H9 (cell line): ENCODE measurements at regions not wholly inside any gene's neighbourhood (a gene's known extent, or its start where the extent isn't known, plus 50 kb on each side); places are given as distances from the start of the nearest gene placed in this dataset.

Experiments used
- DNase-seq: peaks from one replicate; pipeline ENCODE4 v3.0.0-alpha.2; 2017
- H2AFZ ChIP-seq: one replicate; pipeline ENCODE4 v1.6.1; 2013; ENCODE audit warnings: mild to moderate bottlenecking, low read length, control low read depth, moderate library complexity
- H2AK5ac ChIP-seq: 2 replicates; pipeline ENCODE4 v1.6.1; 2013; ENCODE audit warnings: low read length, control low read depth, mixed read lengths; ENCODE audit not compliant: insufficient read length
- H2BK120ac ChIP-seq: one replicate; pipeline ENCODE4 v1.6.1; 2013; ENCODE audit warnings: low read depth, mild to moderate bottlenecking, low read length, control low read depth, inconsistent platforms; ENCODE audit not compliant: poor library complexity, severe bottlenecking
- H2BK12ac ChIP-seq: 2 replicates; pipeline ENCODE4 v1.6.1; 2013; ENCODE audit warnings: low read length, control low read depth, mixed read lengths, low read depth; ENCODE audit not compliant: insufficient read length
- H2BK15ac ChIP-seq: 2 replicates; pipeline ENCODE4 v1.6.1; 2013; ENCODE audit warnings: low read depth, low read length, control low read depth
- H2BK20ac ChIP-seq: one replicate; pipeline ENCODE4 v1.6.1; 2013; ENCODE audit warnings: low read depth, mild to moderate bottlenecking, low read length, control low read depth, inconsistent platforms; ENCODE audit not compliant: poor library complexity, severe bottlenecking
- H2BK5ac ChIP-seq: 2 replicates; pipeline ENCODE4 v1.6.1; 2013; ENCODE audit warnings: low read length, control low read depth, mixed read lengths; ENCODE audit not compliant: insufficient read length
- H3K14ac ChIP-seq: 2 replicates; pipeline ENCODE4 v1.6.1; 2013; ENCODE audit warnings: low read length, control low read depth; ENCODE audit not compliant: insufficient read depth
- H3K18ac ChIP-seq: 2 replicates; pipeline ENCODE4 v1.6.1; 2013; ENCODE audit warnings: low read depth, mild to moderate bottlenecking, mixed read lengths, low read length, control low read depth; ENCODE audit not compliant: insufficient read length
- H3K23ac ChIP-seq: 2 replicates; pipeline ENCODE4 v1.6.1; 2013; ENCODE audit warnings: low read length, control low read depth, mixed read lengths, low read depth; ENCODE audit not compliant: insufficient read length
- H3K23me2 ChIP-seq: 2 replicates; pipeline ENCODE4 v1.6.1; 2013; ENCODE audit warnings: low read depth, mild to moderate bottlenecking, mixed read lengths, low read length, control low read depth; ENCODE audit not compliant: insufficient read length, poor library complexity, severe bottlenecking
- H3K27ac ChIP-seq: 2 replicates; pipeline ENCODE4 v1.5.1; 2013; ENCODE audit warnings: low read length, control low read depth, mixed read lengths, low read depth; ENCODE audit not compliant: insufficient read length
- H3K27me3 ChIP-seq: 2 replicates; pipeline ENCODE4 v1.6.1; 2013; ENCODE audit warnings: low read length, control low read depth, inconsistent platforms; ENCODE audit not compliant: insufficient read depth
- H3K4ac ChIP-seq: 2 replicates; pipeline ENCODE4 v1.6.1; 2013; ENCODE audit warnings: low read depth, mild to moderate bottlenecking, control low read depth, inconsistent platforms, low read length, moderate library complexity
- H3K4me1 ChIP-seq: 2 replicates; pipeline ENCODE4 v1.6.1; 2013; ENCODE audit warnings: low read length, control low read depth, inconsistent platforms; ENCODE audit not compliant: insufficient read depth
- H3K4me2 ChIP-seq: 2 replicates; pipeline ENCODE4 v1.6.1; 2013; ENCODE audit warnings: low read length, control low read depth, mixed read lengths; ENCODE audit not compliant: insufficient read length, insufficient read depth
- H3K56ac ChIP-seq: 2 replicates; pipeline ENCODE4 v1.6.1; 2013; ENCODE audit warnings: low read depth, mild to moderate bottlenecking, mixed read lengths, low read length, control low read depth; ENCODE audit not compliant: insufficient read length
- H3K79me1 ChIP-seq: 2 replicates; pipeline ENCODE4 v1.6.1; 2013; ENCODE audit warnings: low read depth, mild to moderate bottlenecking, moderate library complexity, low read length, control low read depth, inconsistent platforms; ENCODE audit not compliant: insufficient read depth, poor library complexity, severe bottlenecking
- H3K79me2 ChIP-seq: 2 replicates; pipeline ENCODE4 v1.6.1; 2013; ENCODE audit warnings: low read length, control low read depth, inconsistent platforms; ENCODE audit not compliant: insufficient read depth
- H3K9ac ChIP-seq: 2 replicates; pipeline ENCODE4 v1.6.1; 2013; ENCODE audit warnings: low read length, control low read depth, mixed read lengths; ENCODE audit not compliant: insufficient read length; ENCODE audit errors: extremely low read depth
- H3K9me3 ChIP-seq: one replicate; pipeline ENCODE4 v1.6.1; 2013; ENCODE audit warnings: low read depth, low read length, inconsistent platforms; ENCODE audit not compliant: control insufficient read depth
- H3T11ph ChIP-seq: one replicate; pipeline ENCODE4 v1.6.1; 2013; ENCODE audit warnings: mild to moderate bottlenecking, low read length, control low read depth, inconsistent platforms
- H4K20me1 ChIP-seq: one replicate; pipeline ENCODE4 v1.6.1; 2013; ENCODE audit not compliant: control insufficient read depth, insufficient read length, insufficient read depth
- H4K5ac ChIP-seq: 2 replicates; pipeline ENCODE4 v1.6.1; 2013; ENCODE audit warnings: low read depth, mild to moderate bottlenecking, mixed read lengths, low read length, control low read depth; ENCODE audit not compliant: insufficient read length
- H4K8ac ChIP-seq: replicated peaks from 2 replicates; pipeline ENCODE4 v1.6.1; 2013; ENCODE audit warnings: low read length, control low read depth, mixed read lengths, low read depth; ENCODE audit not compliant: insufficient read length
- H4K91ac ChIP-seq: 2 replicates; pipeline ENCODE4 v1.6.1; 2013; ENCODE audit warnings: low read depth, mild to moderate bottlenecking, moderate library complexity, mixed read lengths, low read length, control low read depth; ENCODE audit not compliant: insufficient read length
- H3K27ac Mint-ChIP-seq, 3 experiments: 2 replicates in 2 of 3; 3 replicates in 1 of 3; pipeline ENCODE4 v1.8.0; 2020 to 2021; ENCODE audit warnings: mixed read lengths in 3 of 3, mild to moderate bottlenecking in 1 of 3, moderate library complexity in 1 of 3
- H3K27me3 Mint-ChIP-seq: 2 replicates; pipeline ENCODE4 v1.8.0; 2021; ENCODE audit warnings: low read depth, mild to moderate bottlenecking, moderate library complexity, mixed read lengths
- H3K36me3 Mint-ChIP-seq, 3 experiments: 2 replicates in 2 of 3; 3 replicates in 1 of 3; pipeline ENCODE4 v1.8.0; 2020 to 2021; ENCODE audit warnings: low read depth in 3 of 3, mixed read lengths in 3 of 3; ENCODE audit not compliant: insufficient read depth in 1 of 3
- H3K4me1 Mint-ChIP-seq, 2 experiments: 2 replicates each; pipeline ENCODE4 v1.8.0; 2020; ENCODE audit warnings: mixed read lengths in 2 of 2
- H3K4me3 Mint-ChIP-seq, 2 experiments: 2 replicates in 1 of 2; 3 replicates in 1 of 2; pipeline ENCODE4 v1.8.0; 2020 to 2021; ENCODE audit warnings: mild to moderate bottlenecking in 2 of 2, mixed read lengths in 2 of 2, moderate library complexity in 1 of 2
- H3K9me3 Mint-ChIP-seq, 2 experiments: 2 replicates in 1 of 2; 3 replicates in 1 of 2; pipeline ENCODE4 v1.8.0; 2020; ENCODE audit warnings: mild to moderate bottlenecking in 2 of 2, mixed read lengths in 2 of 2, moderate library complexity in 1 of 2
- CTCF ChIP-seq: fragments of 200-600 bp; sonication (generic); conservative IDR thresholded peaks from 3 replicates; pipeline ENCODE4 v1.8.0; 2021; ENCODE audit warnings: antibody characterized with exemption, mild to moderate bottlenecking
- WGBS: extraction: QIAGEN DNeasy Blood & Tissue Kit; methylation state at CpG from one replicate; pipeline ENCODE4 v1.1.7; 2013; ENCODE audit warnings: missing lambda C conversion rate, low lambda C conversion rate, mixed read lengths; ENCODE audit not compliant: insufficient read length; ENCODE audit errors: extremely low coverage; 5-methylcytosine and 5-hydroxymethylcytosine counted together

DNA sequence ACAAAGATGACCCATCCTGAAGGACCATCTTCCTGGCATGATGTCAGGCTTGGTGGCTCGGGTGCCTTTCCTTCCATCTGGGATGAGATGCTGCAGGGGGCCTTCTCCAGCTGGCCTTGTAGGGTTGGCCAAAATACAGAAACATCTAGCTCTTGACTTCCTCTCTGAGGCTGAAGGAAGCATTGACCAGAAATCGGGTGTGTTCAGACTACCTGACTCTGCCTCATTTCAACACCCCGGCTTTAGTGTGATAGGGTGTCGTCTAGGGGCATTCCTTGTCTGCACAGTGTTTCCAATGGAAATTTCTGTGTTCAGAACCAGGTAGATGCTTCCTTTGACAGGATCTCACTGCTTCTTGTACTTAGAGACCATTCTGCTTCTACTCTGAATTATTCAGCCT lies 115.7 kb upstream of the SPRED2 start:
- WGBS = no CpG with 5 or more reads among the region's 4 CpGs
- no peak overlapping the region for H3K27ac ChIP-seq
- H3K27me3 ChIP-seq = no peaks in the 10 kb centered on the region
- no peak overlapping the region for H3K9ac ChIP-seq
- no peaks in the 10 kb centered on the region for H3K4me1 ChIP-seq
- H2BK20ac ChIP-seq = no peak overlapping the region
- no peaks in the 10 kb centered on the region for H3K79me1 ChIP-seq
- H3K4me1 Mint-ChIP-seq = peaks cover 3 to 4% of the 10 kb centered on the region in 2 experiments; a peak in 3 of 4 replicates
- no peak overlapping the region for H3K27ac Mint-ChIP-seq
- no peak overlapping the region for H2BK15ac ChIP-seq
- TF ChIP-seq CTCF = no peak
- H4K91ac ChIP-seq = no peak overlapping the region
- H3K79me2 ChIP-seq = no peaks in the 10 kb centered on the region
- H3K23ac ChIP-seq = no peak overlapping the region
- no peaks in the 10 kb centered on the region for H3K23me2 ChIP-seq
- H2AK5ac ChIP-seq = no peak overlapping the region
- H3K27me3 Mint-ChIP-seq = peaks cover 56% of the 10 kb centered on the region
- no peak overlapping the region for H2BK120ac ChIP-seq
- H3K18ac ChIP-seq = no peak overlapping the region
- no peak overlapping the region for H2BK12ac ChIP-seq
- no peak overlapping the region for H2AFZ ChIP-seq
- DNase-seq = no peak
- no peaks in the 10 kb centered on the region for H4K20me1 ChIP-seq
- no peak overlapping the region for H3K4me3 Mint-ChIP-seq
- H3T11ph ChIP-seq = no peak overlapping the region
- H4K8ac ChIP-seq = no peak overlapping the region
- no peak overlapping the region for H3K14ac ChIP-seq
- no peak overlapping the region for H2BK5ac ChIP-seq
- H4K5ac ChIP-seq = no peak overlapping the region
- no peak overlapping the region for H3K4ac ChIP-seq
- H3K9me3 Mint-ChIP-seq = no peaks in the 10 kb centered on the region
- no peak overlapping the region for H3K56ac ChIP-seq
- H3K9me3 ChIP-seq = no peaks in the 10 kb centered on the region
- no peak overlapping the region for H3K4me2 ChIP-seq
- H3K36me3 Mint-ChIP-seq = no peaks in the 10 kb centered on the region; a peak in 1 of 7 replicates
